Renal pelvis (tissue), 1 donor: ENCODE measurements at regions not wholly inside any gene's neighbourhood (a gene's known extent, or its start where the extent isn't known, plus 50 kb on each side); places are given as distances from the start of the nearest gene placed in this dataset.
"Not testable (repeated sequence)": the region's sequence is repeated elsewhere in the genome, so short reads cannot be mapped to it uniquely, and the experiment has no call there.

ENCODE experiments used
- DNase-seq: peaks from one replicate; pipeline ENCODE4 v3.0.0-alpha.2; 2013

- no peak for DNase-seq
These were observed 240.4 kb upstream of the RREB1 start for GRCh38 chr6:6867404-6867799.

- no peak for DNase-seq
These were observed 238.7 kb upstream of the RREB1 start for GRCh38 chr6:6869094-6869493.

- DNase-seq = no peak
These were observed 236.8 kb upstream of the RREB1 start for GRCh38 chr6:6870921-6871320.

- no peak for DNase-seq
These were observed 235.1 kb upstream of the RREB1 start for GRCh38 chr6:6872459-6873344.

GRCh38 chr6:6873778-6874177 lies 234.0 kb upstream of the RREB1 start:
- DNase-seq = no peak

DNA sequence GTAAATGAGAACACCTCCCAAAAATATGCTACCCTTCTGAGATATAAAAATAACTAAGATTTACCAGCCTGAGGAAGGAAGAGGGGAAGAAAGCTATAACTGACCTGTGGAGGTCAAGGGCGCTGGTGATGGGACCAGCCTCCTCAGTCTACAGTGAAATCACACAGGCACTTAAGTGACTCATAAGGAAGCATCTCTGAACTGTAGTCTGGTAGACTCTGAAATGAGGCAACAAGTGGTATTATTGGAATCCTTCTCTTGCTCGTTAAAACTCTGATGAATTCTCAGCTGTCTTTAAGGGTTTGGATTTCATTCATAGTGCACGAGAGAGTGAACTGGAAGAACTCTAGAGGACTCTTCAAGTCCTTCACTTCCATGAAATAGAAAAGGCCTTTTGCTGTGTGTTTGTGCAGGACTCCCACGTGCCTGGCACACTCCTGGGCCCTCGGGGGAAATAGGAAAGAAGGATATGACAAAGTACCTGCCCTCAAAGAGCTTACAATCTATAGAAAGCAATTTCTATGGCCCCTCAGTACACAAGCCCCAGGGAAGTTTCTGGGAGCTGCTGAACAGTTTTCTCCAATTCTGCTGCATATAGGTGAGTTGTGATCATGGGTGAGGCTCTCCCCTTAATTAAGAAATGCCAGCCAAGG lies 231.8 kb upstream of the RREB1 start:
- DNase-seq = no peak

DNA sequence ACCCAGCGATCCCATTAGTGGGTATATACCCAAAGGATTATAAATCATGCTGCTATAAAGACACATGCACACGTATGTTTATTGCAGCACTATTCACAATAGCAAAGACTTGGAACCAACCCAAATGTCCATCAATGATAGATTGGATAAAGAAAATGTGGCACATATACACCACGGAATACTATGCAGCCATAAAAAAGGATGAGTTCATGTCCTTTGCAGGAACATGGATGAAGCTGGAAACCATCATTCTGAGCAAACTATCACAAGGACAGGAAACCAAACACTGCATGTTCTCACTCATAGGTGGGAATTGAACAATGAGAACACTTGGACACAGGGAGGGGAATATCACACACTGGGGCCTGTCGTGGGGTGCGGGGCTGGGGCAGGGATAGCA lies 230.0 kb upstream of the RREB1 start:
- DNase-seq = not testable (repeated sequence)

DNA sequence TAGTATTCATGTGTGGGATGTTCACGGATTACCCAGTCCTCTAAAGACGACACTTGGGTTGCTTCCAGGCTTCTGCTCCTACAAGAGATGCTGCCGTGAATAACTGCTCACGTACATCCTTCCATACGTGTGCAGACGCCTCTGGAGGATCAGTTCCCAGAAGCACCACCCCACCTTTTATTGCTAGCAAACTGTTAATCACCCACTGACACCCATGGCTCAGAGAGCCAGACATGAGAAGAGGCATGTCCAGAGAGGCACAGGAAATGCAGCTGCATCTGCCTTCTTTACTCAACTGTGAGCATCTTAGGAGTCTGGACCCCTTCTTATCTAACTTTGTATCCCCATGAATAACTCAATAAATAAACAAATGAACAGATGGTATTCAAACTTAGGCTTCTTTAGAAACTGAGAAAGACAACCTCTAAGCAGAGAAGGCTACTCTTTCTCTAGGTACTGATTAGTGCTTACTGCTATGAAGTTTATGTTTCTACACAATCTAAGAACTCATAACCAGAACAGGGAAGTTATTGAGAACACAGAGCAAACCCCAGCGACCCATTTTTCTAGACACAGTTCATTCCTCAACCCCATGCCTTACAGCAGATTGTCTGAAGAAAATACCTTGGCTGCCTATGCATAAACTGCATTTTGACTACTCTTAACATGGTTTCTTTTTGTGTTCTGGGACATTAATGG lies 228.7 kb upstream of the RREB1 start:
- DNase-seq = no peak

- not testable (repeated sequence) for DNase-seq
These were observed 228.2 kb upstream of the RREB1 start for GRCh38 chr6:6879586-6879974.

DNA sequence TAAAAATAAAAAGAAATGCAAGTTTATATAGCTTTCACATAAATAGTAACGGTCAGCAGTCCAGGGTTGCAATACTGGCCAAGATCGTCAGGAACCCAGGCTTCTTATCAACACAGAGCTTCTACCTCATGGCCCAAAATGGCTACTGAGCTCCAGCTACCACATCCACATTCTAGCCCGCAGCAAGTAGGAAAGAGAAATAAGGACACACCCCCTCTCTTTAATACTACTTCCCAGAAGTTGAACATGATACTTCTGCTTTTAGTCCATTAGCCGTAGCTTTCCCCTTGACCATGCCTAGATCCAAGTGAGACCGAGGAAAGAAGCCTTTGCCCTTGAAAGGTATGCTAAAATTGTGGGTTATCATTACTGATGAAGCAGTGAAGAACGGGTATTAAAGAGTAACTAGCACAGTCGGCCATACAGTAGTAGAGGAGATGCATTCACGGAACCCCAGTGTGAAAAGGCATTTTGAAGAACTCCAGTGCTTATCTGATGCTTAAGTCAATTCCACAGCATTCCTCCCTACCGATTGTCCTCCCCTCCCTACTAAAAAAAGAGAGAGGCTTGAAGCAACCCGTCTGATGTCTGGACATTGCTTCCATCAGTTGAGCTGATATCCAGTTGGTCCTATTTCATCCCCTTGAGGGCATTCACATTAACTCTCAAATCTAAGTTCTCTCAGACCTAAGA lies 226.9 kb upstream of the RREB1 start:
- no peak for DNase-seq

- no peak for DNase-seq
These were observed 226.1 kb upstream of the RREB1 start for GRCh38 chr6:6881438-6882225.

GRCh38 chr6:6882592-6882991 lies 225.2 kb upstream of the RREB1 start:
- no peak for DNase-seq

DNA sequence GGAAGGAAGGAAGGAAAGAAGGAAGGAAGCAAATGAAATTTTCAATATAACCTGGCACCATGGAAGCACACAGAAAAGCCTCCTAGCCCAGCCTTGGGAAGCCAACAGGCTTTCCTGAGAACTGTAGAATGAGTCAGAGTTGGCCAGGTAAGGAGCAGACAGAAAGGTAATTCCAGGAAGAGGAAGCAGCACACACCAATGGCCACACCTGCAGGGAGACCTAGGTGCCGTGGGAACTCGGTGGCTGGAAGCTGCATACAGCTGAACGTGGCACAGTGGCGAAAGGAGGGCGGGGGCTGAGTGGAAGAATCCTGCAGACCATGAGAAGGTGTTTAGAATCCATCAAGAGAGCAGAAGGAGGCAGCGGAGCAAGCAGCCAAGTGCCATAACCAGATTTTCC lies 224.8 kb upstream of the RREB1 start:
- no peak for DNase-seq

- no peak for DNase-seq
These were observed 223.6 kb upstream of the RREB1 start for GRCh38 chr6:6884193-6884627.

DNA sequence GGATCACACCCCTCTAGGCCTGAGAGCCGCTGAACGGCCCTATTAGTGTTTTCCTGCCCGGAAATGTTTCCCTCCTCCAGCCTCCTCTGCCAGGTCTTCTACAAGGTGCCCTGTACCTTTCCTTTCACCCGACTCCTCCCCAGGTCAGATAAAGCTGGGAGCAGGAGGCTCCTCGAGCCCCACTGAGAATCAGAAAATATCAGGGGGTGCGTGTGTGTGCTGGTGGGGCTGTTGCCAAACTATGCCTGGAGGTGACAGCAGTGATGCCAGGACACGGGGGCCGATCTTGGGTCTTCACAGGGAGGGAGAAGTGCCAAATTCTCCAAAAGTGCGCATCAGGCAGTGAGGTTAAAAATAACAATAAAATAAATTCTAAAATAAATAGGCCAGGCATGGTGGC lies 222.8 kb upstream of the RREB1 start:
- DNase-seq = no peak

- DNase-seq = no peak
These were observed 222.1 kb upstream of the RREB1 start for GRCh38 chr6:6885521-6886170.

DNA sequence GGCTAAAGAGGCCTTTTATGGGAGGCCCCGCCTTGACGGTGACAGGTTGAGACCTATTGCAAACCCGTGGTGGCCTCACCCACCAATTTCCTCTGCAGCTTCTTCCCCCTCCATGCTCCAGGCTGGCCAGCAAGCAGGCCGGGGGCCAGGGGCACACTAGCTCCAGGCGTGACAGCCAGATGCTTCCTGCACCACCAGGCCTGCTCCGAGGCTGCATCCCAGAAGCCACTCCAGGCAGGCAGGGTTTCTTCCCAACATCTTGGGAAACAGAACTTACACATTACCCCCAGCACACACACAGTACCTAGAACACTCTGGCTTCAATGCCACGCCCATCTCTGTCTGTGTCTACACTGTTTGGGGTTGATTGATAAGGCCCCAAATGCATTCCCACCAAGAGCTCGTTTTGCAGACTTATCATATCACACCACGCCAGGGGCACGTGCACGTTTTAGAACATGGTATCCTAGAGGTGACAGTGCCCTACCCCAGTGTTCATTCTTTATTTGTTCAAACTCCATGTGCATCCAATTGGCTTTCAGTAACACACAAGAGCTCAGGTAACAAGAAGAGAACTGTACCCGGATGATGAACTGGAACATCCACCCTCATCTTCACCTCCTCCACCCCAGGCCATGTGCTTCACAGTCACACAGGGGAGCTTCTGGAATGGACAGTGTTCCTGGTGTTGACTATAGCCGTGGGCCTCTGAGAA lies 221.4 kb upstream of the RREB1 start:
- DNase-seq = no peak

DNA sequence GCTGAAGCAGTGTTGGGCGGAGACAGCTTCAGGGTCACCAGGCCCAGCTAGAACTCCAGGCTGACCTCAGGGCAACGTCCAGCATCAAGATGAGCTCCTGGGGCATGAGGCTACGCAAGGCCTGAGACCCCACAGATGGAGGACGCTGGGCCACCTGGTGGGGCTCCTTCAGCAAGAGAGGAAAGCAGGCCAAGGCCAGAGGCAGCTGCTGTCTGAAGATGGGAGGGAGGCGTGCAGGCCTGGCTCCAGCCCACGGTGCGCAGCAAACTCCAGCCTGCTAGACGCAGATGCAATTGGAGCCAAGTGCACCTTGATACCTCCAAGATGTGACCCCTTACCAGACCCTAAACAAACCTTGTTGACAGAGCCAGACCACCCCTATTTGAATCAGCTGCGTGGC lies 220.9 kb upstream of the RREB1 start:
- no peak for DNase-seq

DNA sequence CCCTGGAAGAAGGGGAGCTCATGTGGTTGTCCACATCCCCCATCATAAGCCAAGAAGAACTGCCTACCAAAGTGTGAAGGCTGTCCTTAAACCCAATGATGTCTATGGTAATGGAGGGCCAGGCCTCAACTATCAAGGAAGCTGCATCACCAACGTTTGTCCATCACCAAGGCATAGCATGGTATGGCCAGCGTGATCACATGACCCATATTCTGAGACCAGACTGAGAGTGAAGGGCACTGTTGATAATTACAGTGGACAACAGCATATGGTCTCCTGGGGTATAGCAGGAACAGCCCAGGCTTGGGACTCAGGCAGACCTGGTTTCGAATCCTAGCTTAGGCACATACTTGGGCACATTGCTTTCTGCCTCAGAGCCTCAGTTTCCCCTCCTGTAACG lies 218.2 kb upstream of the RREB1 start:
- DNase-seq = no peak

- no peak for DNase-seq
These were observed 217.3 kb upstream of the RREB1 start for GRCh38 chr6:6890400-6890858.
